Loucy (cell line): ENCODE measurements at regions not wholly inside any gene's neighbourhood (a gene's known extent, or its start where the extent isn't known, plus 50 kb on each side); places are given as distances from the start of the nearest gene placed in this dataset.

ENCODE experiments used
- EZH2phosphoT487 ChIP-seq: fragments of 200-600 bp; IDR thresholded peaks from 2 replicates; pipeline ENCODE4 v1.6.1; 2018; ENCODE audit warnings: antibody characterized with exemption, mild to moderate bottlenecking, moderate library complexity, borderline replicate concordance
- TF ChIP-seq, protein P1 (sequence below): fragments of 200-600 bp; sonication (generic); conservative IDR thresholded peaks from 2 replicates; pipeline ENCODE4 v1.5.1; 2014; ENCODE audit warnings: mild to moderate bottlenecking, antibody characterized with exemption, low read length

DNA sequence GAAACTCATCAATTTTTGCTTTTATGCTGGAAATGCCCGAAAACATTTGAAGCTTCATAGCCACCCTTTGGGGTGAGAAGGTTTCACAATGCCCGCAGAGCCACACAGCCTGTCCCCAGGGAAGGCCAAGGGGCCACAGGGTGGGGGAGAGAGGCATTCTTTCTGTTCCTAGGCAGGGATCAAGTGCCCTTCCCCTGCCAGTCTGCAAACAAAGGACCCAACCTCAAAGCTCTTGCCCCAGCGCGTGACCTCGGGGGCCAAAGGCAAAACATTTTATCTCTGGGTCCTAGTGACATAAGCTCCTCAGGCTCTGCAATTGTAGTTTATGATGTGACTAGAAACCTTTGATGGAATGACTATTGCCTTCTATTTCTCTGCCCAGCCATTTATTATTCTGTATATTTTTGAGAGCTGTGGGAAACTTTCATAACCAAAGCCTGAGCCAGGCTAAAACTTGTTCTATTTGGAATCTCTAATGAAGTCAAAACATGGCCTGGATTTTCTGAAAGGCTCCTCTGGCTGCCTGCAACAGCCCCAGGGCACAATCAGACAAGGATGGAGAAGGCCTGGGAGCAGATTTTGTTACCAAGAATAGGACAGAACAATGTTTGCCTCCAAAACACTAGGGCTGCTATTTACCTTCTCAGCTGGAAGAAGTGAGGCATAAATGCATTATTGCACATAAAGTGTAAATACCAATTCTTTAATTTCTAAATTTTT, 137.2 kb upstream of the KCTD1 start:
- TF ChIP-seq, protein P1, sequence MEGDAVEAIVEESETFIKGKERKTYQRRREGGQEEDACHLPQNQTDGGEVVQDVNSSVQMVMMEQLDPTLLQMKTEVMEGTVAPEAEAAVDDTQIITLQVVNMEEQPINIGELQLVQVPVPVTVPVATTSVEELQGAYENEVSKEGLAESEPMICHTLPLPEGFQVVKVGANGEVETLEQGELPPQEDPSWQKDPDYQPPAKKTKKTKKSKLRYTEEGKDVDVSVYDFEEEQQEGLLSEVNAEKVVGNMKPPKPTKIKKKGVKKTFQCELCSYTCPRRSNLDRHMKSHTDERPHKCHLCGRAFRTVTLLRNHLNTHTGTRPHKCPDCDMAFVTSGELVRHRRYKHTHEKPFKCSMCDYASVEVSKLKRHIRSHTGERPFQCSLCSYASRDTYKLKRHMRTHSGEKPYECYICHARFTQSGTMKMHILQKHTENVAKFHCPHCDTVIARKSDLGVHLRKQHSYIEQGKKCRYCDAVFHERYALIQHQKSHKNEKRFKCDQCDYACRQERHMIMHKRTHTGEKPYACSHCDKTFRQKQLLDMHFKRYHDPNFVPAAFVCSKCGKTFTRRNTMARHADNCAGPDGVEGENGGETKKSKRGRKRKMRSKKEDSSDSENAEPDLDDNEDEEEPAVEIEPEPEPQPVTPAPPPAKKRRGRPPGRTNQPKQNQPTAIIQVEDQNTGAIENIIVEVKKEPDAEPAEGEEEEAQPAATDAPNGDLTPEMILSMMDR, result no peak
- TF ChIP-seq EZH2phosphoT487, result no peak
